T-helper 2 cell treated with Interferon-gamma antibody and Interleukin-4, amounts not matched to agents 5 μg/mL and 100 μg/mL, for 36 hours (primary cell): ENCODE measurements at regions not wholly inside any gene's neighbourhood (a gene's known extent, or its start where the extent isn't known, plus 50 kb on each side); places are given as distances from the start of the nearest gene placed in this dataset.

Source experiments
- DNase-seq: peaks from one replicate; pipeline ENCODE4 v3.0.0; 2021; ENCODE audit warnings: low spot score
- H3K27ac Mint-ChIP-seq: one replicate; pipeline ENCODE4 v1.8.0; 2021; ENCODE audit warnings: mild to moderate bottlenecking, mixed read lengths
- H3K27me3 Mint-ChIP-seq: one replicate; pipeline ENCODE4 v1.8.0; 2021; ENCODE audit warnings: low read depth, mixed read lengths
- H3K36me3 Mint-ChIP-seq: one replicate; pipeline ENCODE4 v1.8.0; 2021; ENCODE audit warnings: low read depth, mixed read lengths
- H3K4me1 Mint-ChIP-seq: one replicate; pipeline ENCODE4 v1.8.0; 2021; ENCODE audit warnings: low read depth, mixed read lengths
- H3K4me3 Mint-ChIP-seq: one replicate; pipeline ENCODE4 v1.8.0; 2022; ENCODE audit warnings: mild to moderate bottlenecking, moderate library complexity, mixed read lengths
- H3K9me3 Mint-ChIP-seq: one replicate; pipeline ENCODE4 v1.8.0; 2021; ENCODE audit warnings: mixed read lengths

GRCh38 chr4:18777190-18777930, 755.8 kb upstream of the LCORL start:
- no peaks in the 10 kb centered on the region for H3K36me3 Mint-ChIP-seq
- H3K4me3 Mint-ChIP-seq = no peak overlapping the region
- H3K4me1 Mint-ChIP-seq = no peaks in the 10 kb centered on the region
- no peaks in the 10 kb centered on the region for H3K27me3 Mint-ChIP-seq
- DNase-seq = no peak
- H3K27ac Mint-ChIP-seq = no peak overlapping the region
- peaks cover 16% of the 10 kb centered on the region for H3K9me3 Mint-ChIP-seq

- no peak for DNase-seq
- Mint-ChIP-seq H3K36me3 (no peaks in the 10 kb centered on the region), H3K4me1 (no peaks in the 10 kb centered on the region), H3K4me3 (no peak overlapping the region), H3K27ac (no peak overlapping the region), H3K9me3 (peaks cover 50% of the 10 kb centered on the region), H3K27me3 (no peaks in the 10 kb centered on the region)
These were observed 746.4 kb upstream of the LCORL start for GRCh38 chr4:18767921-18768320.

- Mint-ChIP-seq H3K4me1 (no peaks in the 10 kb centered on the region), H3K9me3 (peaks cover 2% of the 10 kb centered on the region), H3K36me3 (no peaks in the 10 kb centered on the region), H3K27ac (no peak overlapping the region), H3K4me3 (no peak overlapping the region), H3K27me3 (no peaks in the 10 kb centered on the region)
- no peak for DNase-seq
These were observed 735.1 kb upstream of the LCORL start for GRCh38 chr4:18756671-18757070.

GRCh38 chr4:18754180-18754579, 732.6 kb upstream of the LCORL start:
- H3K36me3 Mint-ChIP-seq = no peaks in the 10 kb centered on the region

GRCh38 chr4:18751083-18751482, 729.5 kb upstream of the LCORL start:
- DNase-seq = no peak

More at GRCh38 chr4:18754180-18754579, 732.6 kb upstream of the LCORL start:
- H3K27me3 Mint-ChIP-seq = no peaks in the 10 kb centered on the region
- no peak overlapping the region for H3K4me3 Mint-ChIP-seq
- DNase-seq = no peak
- H3K9me3 Mint-ChIP-seq = peaks cover 9% of the 10 kb centered on the region
- H3K4me1 Mint-ChIP-seq = no peaks in the 10 kb centered on the region
- no peak overlapping the region for H3K27ac Mint-ChIP-seq

GRCh38 chr4:18749391-18749790, 727.8 kb upstream of the LCORL start:
- Mint-ChIP-seq H3K9me3 (peaks cover 12% of the 10 kb centered on the region), H3K4me1 (no peaks in the 10 kb centered on the region), H3K36me3 (no peaks in the 10 kb centered on the region), H3K27ac (no peak overlapping the region), H3K27me3 (no peaks in the 10 kb centered on the region), H3K4me3 (no peak overlapping the region)
- no peak for DNase-seq

More at GRCh38 chr4:18751083-18751482, 729.5 kb upstream of the LCORL start:
- no peaks in the 10 kb centered on the region for H3K4me1 Mint-ChIP-seq
- H3K27me3 Mint-ChIP-seq = no peaks in the 10 kb centered on the region
- H3K4me3 Mint-ChIP-seq = no peak overlapping the region
- peaks cover 12% of the 10 kb centered on the region for H3K9me3 Mint-ChIP-seq
- H3K36me3 Mint-ChIP-seq = no peaks in the 10 kb centered on the region
- H3K27ac Mint-ChIP-seq = no peak overlapping the region

GRCh38 chr4:18736551-18736950, 715.0 kb upstream of the LCORL start:
- Mint-ChIP-seq H3K4me3 (no peak overlapping the region), H3K36me3 (no peaks in the 10 kb centered on the region), H3K27ac (no peak overlapping the region), H3K9me3 (no peaks in the 10 kb centered on the region), H3K4me1 (no peaks in the 10 kb centered on the region), H3K27me3 (no peaks in the 10 kb centered on the region)
- no peak for DNase-seq

GRCh38 chr4:18735740-18736268, 714.2 kb upstream of the LCORL start:
- Mint-ChIP-seq H3K27ac (no peak overlapping the region), H3K36me3 (no peaks in the 10 kb centered on the region), H3K27me3 (no peaks in the 10 kb centered on the region), H3K4me3 (no peak overlapping the region), H3K4me1 (no peaks in the 10 kb centered on the region), H3K9me3 (no peaks in the 10 kb centered on the region)
- DNase-seq = no peak

- H3K27me3 Mint-ChIP-seq = no peaks in the 10 kb centered on the region
- no peak overlapping the region for H3K4me3 Mint-ChIP-seq
- H3K27ac Mint-ChIP-seq = no peak overlapping the region
- H3K36me3 Mint-ChIP-seq = no peaks in the 10 kb centered on the region
- H3K4me1 Mint-ChIP-seq = no peaks in the 10 kb centered on the region
- no peaks in the 10 kb centered on the region for H3K9me3 Mint-ChIP-seq
- DNase-seq = no peak
These were observed 712.9 kb upstream of the LCORL start for GRCh38 chr4:18734405-18734804.

GRCh38 chr4:18733961-18734360, 712.4 kb upstream of the LCORL start:
- Mint-ChIP-seq H3K27me3 (no peaks in the 10 kb centered on the region), H3K4me1 (no peaks in the 10 kb centered on the region), H3K27ac (no peak overlapping the region), H3K9me3 (no peaks in the 10 kb centered on the region), H3K4me3 (no peak overlapping the region), H3K36me3 (no peaks in the 10 kb centered on the region)
- no peak for DNase-seq

- Mint-ChIP-seq H3K27me3 (no peaks in the 10 kb centered on the region), H3K27ac (no peak overlapping the region), H3K36me3 (no peaks in the 10 kb centered on the region), H3K9me3 (peaks cover 11% of the 10 kb centered on the region), H3K4me1 (no peaks in the 10 kb centered on the region), H3K4me3 (no peak overlapping the region)
- no peak for DNase-seq
These were observed 701.2 kb upstream of the LCORL start for GRCh38 chr4:18722748-18723191.

- Mint-ChIP-seq H3K36me3 (no peaks in the 10 kb centered on the region), H3K4me3 (no peak overlapping the region), H3K27ac (no peak overlapping the region), H3K4me1 (no peaks in the 10 kb centered on the region), H3K9me3 (no peaks in the 10 kb centered on the region), H3K27me3 (no peaks in the 10 kb centered on the region)
- DNase-seq = no peak
These were observed 676.7 kb upstream of the LCORL start for GRCh38 chr4:18698119-18698883.

GRCh38 chr4:18695733-18696527, 674.4 kb upstream of the LCORL start:
- H3K4me1 Mint-ChIP-seq = no peaks in the 10 kb centered on the region
- no peaks in the 10 kb centered on the region for H3K9me3 Mint-ChIP-seq
- no peaks in the 10 kb centered on the region for H3K36me3 Mint-ChIP-seq
- no peak for DNase-seq
- no peak overlapping the region for H3K27ac Mint-ChIP-seq
- H3K4me3 Mint-ChIP-seq = no peak overlapping the region
- no peaks in the 10 kb centered on the region for H3K27me3 Mint-ChIP-seq
